GM08714 (cell line): ENCODE measurements at regions not wholly inside any gene's neighbourhood (a gene's known extent, or its start where the extent isn't known, plus 50 kb on each side); places are given as distances from the start of the nearest gene placed in this dataset.
"Not testable (repeated sequence)": the region's sequence is repeated elsewhere in the genome, so short reads cannot be mapped to it uniquely, and the experiment has no call there.

ENCODE experiments used
- H3K4me3 ChIP-seq: fragments of 200-500 bp; sonication (Bioruptor generic); 2 replicates; pipeline ENCODE4 v1.5.1; 2014; ENCODE audit warnings: mild to moderate bottlenecking, low read length, inconsistent platforms
- ZNF274 ChIP-seq: IDR thresholded peaks from 2 replicates; pipeline ENCODE4 v1.6.1; 2012; ENCODE audit warnings: mild to moderate bottlenecking, low read depth, low read length

DNA sequence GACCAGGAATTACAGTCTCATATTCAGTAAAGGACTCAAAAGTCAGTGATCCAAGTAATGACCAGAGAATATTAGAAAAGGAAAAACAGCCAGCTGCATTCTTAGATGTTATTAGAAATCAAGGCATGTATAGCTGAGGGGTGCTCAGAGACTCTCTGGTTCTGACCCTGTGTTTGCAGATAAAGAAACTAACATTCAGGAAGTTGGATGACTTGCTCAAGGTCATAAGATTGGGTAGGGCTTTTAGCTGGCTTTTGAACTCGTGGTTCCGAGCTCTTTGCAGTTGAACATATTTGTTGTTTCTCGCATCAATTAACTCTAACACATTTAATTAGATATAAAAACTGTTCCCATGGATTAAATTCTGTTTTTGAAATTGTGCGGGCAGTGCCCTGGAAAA, 62.5 kb upstream of the ENPP6 start:
- no peak overlapping the region for H3K4me3 ChIP-seq
- TF ChIP-seq ZNF274: no peak

GRCh38 chr4:184279496-184280061, 61.9 kb upstream of the ENPP6 start:
- no peak overlapping the region for H3K4me3 ChIP-seq
- no peak for TF ChIP-seq ZNF274

- H3K4me3 ChIP-seq: not testable (repeated sequence)
These were observed 60.1 kb upstream of the ENPP6 start for GRCh38 chr4:184277769-184278168.

GRCh38 chr4:184277010-184277409, 59.3 kb upstream of the ENPP6 start:
- H3K4me3 ChIP-seq: not testable (repeated sequence)

- H3K4me3 ChIP-seq: not testable (repeated sequence)
These were observed 58.7 kb upstream of the ENPP6 start for GRCh38 chr4:184276346-184276745.

DNA sequence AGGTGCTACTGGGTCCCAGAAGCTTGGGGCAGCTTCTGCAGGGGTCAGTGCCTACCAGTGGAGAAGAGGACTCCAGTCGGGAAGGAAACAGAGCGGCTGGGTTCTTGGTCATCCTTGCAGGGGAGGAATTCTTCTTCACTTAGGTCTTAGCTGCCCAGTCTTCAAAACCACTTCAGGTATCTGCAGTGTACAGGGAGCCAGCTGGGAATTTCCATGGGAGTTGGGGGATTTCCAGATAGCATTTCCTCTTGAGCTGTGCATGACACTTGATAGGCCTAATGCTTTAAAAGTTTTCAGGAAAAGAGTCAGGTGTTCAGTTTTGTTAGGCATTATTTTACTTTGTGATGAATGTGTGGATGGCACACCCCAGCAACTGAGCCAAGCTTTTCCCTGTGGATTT, 58.1 kb upstream of the ENPP6 start:
- TF ChIP-seq ZNF274: no peak
- H3K4me3 ChIP-seq: no peak overlapping the region

- no peak for TF ChIP-seq ZNF274
- no peak overlapping the region for H3K4me3 ChIP-seq
These were observed 56.7 kb upstream of the ENPP6 start for GRCh38 chr4:184274286-184274951.

DNA sequence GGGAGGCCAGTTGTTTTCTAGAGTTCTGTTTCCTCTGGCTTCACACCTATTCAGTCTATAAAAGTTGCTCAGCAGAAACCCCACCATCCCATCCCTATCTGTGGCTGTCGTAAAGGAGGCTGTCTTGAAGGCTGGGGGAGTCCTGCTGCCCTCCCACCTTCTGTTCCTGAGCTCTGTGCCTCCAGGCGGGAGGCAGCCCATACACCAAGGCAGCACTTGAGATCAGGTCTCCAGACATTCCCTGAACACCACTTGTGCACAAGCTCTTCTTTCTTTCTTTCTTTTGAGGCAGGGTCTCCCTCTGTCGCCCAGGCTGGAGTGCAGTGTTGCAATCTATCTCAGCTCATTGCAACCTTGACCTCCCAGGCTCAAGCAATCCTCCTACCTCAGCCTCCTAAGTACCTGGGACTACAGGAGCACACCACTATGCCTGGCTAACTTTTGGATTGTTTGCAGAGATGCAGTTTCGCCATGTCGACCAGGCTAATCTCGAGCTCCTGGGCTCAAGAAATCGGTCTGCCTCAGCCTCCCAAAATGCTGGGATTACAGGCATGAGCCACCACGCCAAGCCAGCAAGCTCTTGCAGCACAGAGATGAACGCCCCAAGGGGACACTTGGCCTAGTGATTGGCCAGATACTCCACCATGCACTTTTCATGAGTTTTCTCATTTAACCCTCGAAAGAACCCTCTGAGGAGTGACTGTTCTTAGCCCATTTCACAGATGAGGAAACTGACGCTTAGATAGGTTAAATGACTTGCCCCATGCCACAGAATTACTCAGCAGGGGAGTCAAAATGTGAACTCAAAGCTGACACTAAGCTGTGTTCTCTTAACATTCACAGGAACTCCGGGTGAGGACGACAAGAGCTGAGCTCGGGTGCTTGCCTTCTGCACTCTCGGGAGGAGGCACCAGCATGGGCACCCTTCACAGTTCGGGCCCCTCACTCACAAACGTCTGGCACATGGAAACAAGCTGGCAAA, 55.8 kb upstream of the ENPP6 start:
- TF ChIP-seq ZNF274: no peak
- no peak overlapping the region for H3K4me3 ChIP-seq

GRCh38 chr4:184270808-184271413, 53.2 kb upstream of the ENPP6 start:
- TF ChIP-seq ZNF274: no peak
- no peak overlapping the region for H3K4me3 ChIP-seq

DNA sequence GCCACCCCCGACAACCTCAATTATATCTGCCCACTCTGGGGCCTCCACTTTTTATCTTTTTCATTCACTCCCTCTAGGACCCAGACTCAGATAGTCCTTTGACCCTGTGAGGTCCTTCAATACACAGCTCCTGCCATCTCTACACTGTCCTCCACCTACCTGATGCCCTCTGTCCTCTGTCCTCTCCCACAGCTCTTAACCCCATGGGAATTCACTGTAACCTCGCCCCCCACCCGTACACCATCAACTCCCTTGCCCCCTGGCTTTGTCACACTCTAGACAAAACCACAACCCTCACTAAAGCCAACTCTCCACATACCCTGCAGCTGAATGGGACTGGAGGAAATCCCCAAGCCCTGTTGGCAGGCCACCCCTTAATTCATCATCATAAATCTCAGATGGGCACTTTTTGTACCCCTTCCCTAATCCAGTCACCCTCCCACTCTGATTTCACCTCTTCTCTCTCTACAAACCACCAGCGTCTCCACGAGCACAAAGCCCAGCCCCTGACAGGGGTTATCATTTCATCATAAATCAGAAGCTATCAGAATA, 52.3 kb upstream of the ENPP6 start:
- TF ChIP-seq ZNF274: no peak

GRCh38 chr4:184268584-184269160, 51.0 kb upstream of the ENPP6 start:
- H3K4me3 ChIP-seq: no peak overlapping the region
- TF ChIP-seq ZNF274: no peak

More for the DNA sequence above, 52.3 kb upstream of the ENPP6 start:
- no peak overlapping the region for H3K4me3 ChIP-seq

- H3K4me3 ChIP-seq: peak overlapping the region; percentile 29; the same call in 1 of the 2 replicates
- no peak for TF ChIP-seq ZNF274
These were observed 50.3 kb upstream of the ENPP6 start for GRCh38 chr4:184267673-184268583.
